ENCODE measurements at regions not wholly inside any gene's neighbourhood (a gene's known extent, or its start where the extent isn't known, plus 50 kb on each side); places are given as distances from the start of the nearest gene placed in this dataset.

GRCh38 chr4:63841266-63841665 is 568.0 kb downstream of the TECRL start:
- TF ChIP-seq EZH2phosphoT487 (IDR thresholded peaks at IDR 0.05; ENCODE audit: borderline replicate concordance, low read length) (no peak), CTCF (IDR thresholded peaks at IDR 0.05; ENCODE audit: low read depth, low read length, poor library complexity, severe bottlenecking) (no peak)
- no peaks in the 10 kb centered on the region for H3K9me3 ChIP-seq (ENCODE audit: control insufficient read depth, insufficient read depth, low read length)
- H3K9me2 ChIP-seq (replicated peaks; ENCODE audit: control insufficient read depth, low read length), result no peaks in the 10 kb centered on the region
- no peaks in the 10 kb centered on the region for H4K20me1 ChIP-seq (ENCODE audit: control insufficient read depth, insufficient read depth, low read depth, low read length)
- H3K36me3 ChIP-seq (ENCODE audit: control insufficient read depth, low read length), result no peaks in the 10 kb centered on the region
- no peak overlapping the region for H3K4me2 ChIP-seq (ENCODE audit: low read length)
- H3K79me2 ChIP-seq (ENCODE audit: control insufficient read depth, low read length), result no peaks in the 10 kb centered on the region
- no peaks in the 10 kb centered on the region for H3K27me3 ChIP-seq (ENCODE audit: control insufficient read depth, low read length)
- H3F3A ChIP-seq (ENCODE audit: control insufficient read depth, insufficient read depth), result no peaks in the 10 kb centered on the region
- H3K4me3 ChIP-seq (ENCODE audit: low read length), result no peak overlapping the region
- no peak overlapping the region for H3K27ac ChIP-seq (ENCODE audit: low read depth, low read length)
- H3K4me1 ChIP-seq (ENCODE audit: control insufficient read depth, low read length), result no peaks in the 10 kb centered on the region

GRCh38 chr4:63831590-63832155 is 577.6 kb downstream of the TECRL start:
- Histone ChIP-seq H3K9me2 (replicated peaks; ENCODE audit: control insufficient read depth, low read length) (no peaks in the 10 kb centered on the region), H3K4me2 (ENCODE audit: low read length) (no peak overlapping the region), H3K9me3 (ENCODE audit: control insufficient read depth, insufficient read depth, low read length) (no peaks in the 10 kb centered on the region), H3K79me2 (ENCODE audit: control insufficient read depth, low read length) (no peaks in the 10 kb centered on the region), H3K4me3 (ENCODE audit: low read length) (no peak overlapping the region), H3K4me1 (ENCODE audit: control insufficient read depth, low read length) (no peaks in the 10 kb centered on the region), H3K27me3 (ENCODE audit: control insufficient read depth, low read length) (no peaks in the 10 kb centered on the region), H3K27ac (ENCODE audit: low read depth, low read length) (no peak overlapping the region), H4K20me1 (ENCODE audit: control insufficient read depth, insufficient read depth, low read depth, low read length) (no peaks in the 10 kb centered on the region), H3F3A (ENCODE audit: control insufficient read depth, insufficient read depth) (no peaks in the 10 kb centered on the region), H3K36me3 (ENCODE audit: control insufficient read depth, low read length) (no peaks in the 10 kb centered on the region)
- TF ChIP-seq EZH2phosphoT487 (IDR thresholded peaks at IDR 0.05; ENCODE audit: borderline replicate concordance, low read length), result no peak
- TF ChIP-seq CTCF (IDR thresholded peaks at IDR 0.05; ENCODE audit: low read depth, low read length, poor library complexity, severe bottlenecking), result no peak

GRCh38 chr4:63817196-63817865 is 591.9 kb downstream of the TECRL start:
- Histone ChIP-seq H3K27ac (ENCODE audit: low read depth, low read length) (no peak overlapping the region), H3K36me3 (ENCODE audit: control insufficient read depth, low read length) (no peaks in the 10 kb centered on the region), H3K4me2 (ENCODE audit: low read length) (no peak overlapping the region), H4K20me1 (ENCODE audit: control insufficient read depth, insufficient read depth, low read depth, low read length) (no peaks in the 10 kb centered on the region), H3K9me2 (replicated peaks; ENCODE audit: control insufficient read depth, low read length) (no peaks in the 10 kb centered on the region), H3K9me3 (ENCODE audit: control insufficient read depth, insufficient read depth, low read length) (no peaks in the 10 kb centered on the region), H3K4me1 (ENCODE audit: control insufficient read depth, low read length) (no peaks in the 10 kb centered on the region), H3K79me2 (ENCODE audit: control insufficient read depth, low read length) (no peaks in the 10 kb centered on the region), H3F3A (ENCODE audit: control insufficient read depth, insufficient read depth) (no peaks in the 10 kb centered on the region), H3K27me3 (ENCODE audit: control insufficient read depth, low read length) (no peaks in the 10 kb centered on the region), H3K4me3 (ENCODE audit: low read length) (no peak overlapping the region)
- TF ChIP-seq CTCF (IDR thresholded peaks at IDR 0.05; ENCODE audit: low read depth, low read length, poor library complexity, severe bottlenecking) (no peak), EZH2phosphoT487 (IDR thresholded peaks at IDR 0.05; ENCODE audit: borderline replicate concordance, low read length) (no peak)

Data from DOHH2 (cell line).